Activated naive CD4-positive, alpha-beta T cell treated with anti-CD3 and anti-CD28 coated beads, Interleukin-2, amount 10 ng/mL, durations not matched to agents 7 days and 5 days (primary cell): ENCODE measurements at regions not wholly inside any gene's neighbourhood (a gene's known extent, or its start where the extent isn't known, plus 50 kb on each side); places are given as distances from the start of the nearest gene placed in this dataset.
A peak's percentile ranks its signal among the peaks of the same experiment; 100 is the strongest.

Experiments
- CTCF ChIA-PET: fragments of 350-600 bp; sonication (Branson Sonifier 250); formaldehyde crosslinking; loops from one replicate; lab custom pipeline; 2021; ENCODE audit warnings: antibody characterized with exemption; lab: Charles Lee
- DNase-seq: peaks from one replicate; pipeline ENCODE4 v3.0.0-alpha.2; 2020
- H3K27ac Mint-ChIP-seq: one replicate; pipeline ENCODE4 v1.8.0; 2021; ENCODE audit warnings: mild to moderate bottlenecking, moderate library complexity, mixed read lengths
- H3K27me3 Mint-ChIP-seq: one replicate; pipeline ENCODE4 v1.8.0; 2021; ENCODE audit warnings: mild to moderate bottlenecking, mixed read lengths
- H3K36me3 Mint-ChIP-seq: one replicate; pipeline ENCODE4 v1.8.0; 2021; ENCODE audit warnings: mixed read lengths
- H3K4me1 Mint-ChIP-seq: one replicate; pipeline ENCODE4 v1.8.0; 2021; ENCODE audit warnings: mixed read lengths
- H3K4me3 Mint-ChIP-seq: one replicate; pipeline ENCODE4 v1.8.0; 2021; ENCODE audit warnings: mild to moderate bottlenecking, moderate library complexity, mixed read lengths
- H3K9me3 Mint-ChIP-seq: one replicate; pipeline ENCODE4 v1.8.0; 2021; ENCODE audit warnings: mixed read lengths

GRCh38 chr5:129821477-129822131 lies 73.7 kb downstream of the MINAR2 start:
- Mint-ChIP-seq H3K4me1 (no peaks in the 10 kb centered on the region), H3K36me3 (no peaks in the 10 kb centered on the region), H3K27ac (no peak overlapping the region), H3K27me3 (no peaks in the 10 kb centered on the region), H3K4me3 (no peak overlapping the region), H3K9me3 (no peaks in the 10 kb centered on the region)
- CTCF ChIA-PET = no interaction called here
- DNase-seq = no peak

GRCh38 chr5:129830288-129830687 lies 74.0 kb upstream of the CHSY3 start:
- Mint-ChIP-seq H3K9me3 (no peaks in the 10 kb centered on the region), H3K36me3 (no peaks in the 10 kb centered on the region), H3K27me3 (no peaks in the 10 kb centered on the region), H3K4me1 (no peaks in the 10 kb centered on the region), H3K4me3 (no peak overlapping the region), H3K27ac (no peak overlapping the region)
- CTCF ChIA-PET = no interaction called here
- no peak for DNase-seq

GRCh38 chr5:129836321-129836720 lies 67.9 kb upstream of the CHSY3 start:
- H3K27ac Mint-ChIP-seq = no peak overlapping the region
- H3K4me3 Mint-ChIP-seq = no peak overlapping the region
- no peaks in the 10 kb centered on the region for H3K4me1 Mint-ChIP-seq
- CTCF ChIA-PET = interaction anchor here (0.9 to 1.3 kb wide), 2 partner anchors 15 to 16 kb away, joined by 3 to 4 read pairs; no protein-coding TSS in a partner anchor
- no peak for DNase-seq
- H3K27me3 Mint-ChIP-seq = no peaks in the 10 kb centered on the region
- no peaks in the 10 kb centered on the region for H3K36me3 Mint-ChIP-seq
- H3K9me3 Mint-ChIP-seq = no peaks in the 10 kb centered on the region

- Mint-ChIP-seq H3K27ac (no peak overlapping the region), H3K36me3 (no peaks in the 10 kb centered on the region), H3K4me1 (no peaks in the 10 kb centered on the region), H3K4me3 (no peak overlapping the region), H3K27me3 (no peaks in the 10 kb centered on the region), H3K9me3 (no peaks in the 10 kb centered on the region)
- DNase-seq = no peak
- CTCF ChIA-PET = interaction anchor here (2.3 kb wide), 1 partner anchor 73 kb away, joined by 6 read pairs; no protein-coding TSS in a partner anchor
Observed at GRCh38 chr5:129844764-129845163, 59.5 kb upstream of the CHSY3 start.

- Mint-ChIP-seq H3K36me3 (no peaks in the 10 kb centered on the region), H3K27me3 (peaks cover 8% of the 10 kb centered on the region), H3K9me3 (no peaks in the 10 kb centered on the region), H3K4me1 (no peaks in the 10 kb centered on the region), H3K4me3 (no peak overlapping the region), H3K27ac (no peak overlapping the region)
- DNase-seq = peak; percentile 77
- CTCF ChIA-PET = interaction anchor here (0.6 to 6.7 kb wide), 7 partner anchors 9 to 93 kb away, joined by 3 to 87 read pairs (median 4); no protein-coding TSS in a partner anchor
Observed at GRCh38 chr5:129852747-129853352, 51.4 kb upstream of the CHSY3 start.

GRCh38 chr5:129853588-129853987 lies 50.7 kb upstream of the CHSY3 start:
- Mint-ChIP-seq H3K27ac (no peak overlapping the region), H3K36me3 (no peaks in the 10 kb centered on the region), H3K4me1 (no peaks in the 10 kb centered on the region), H3K9me3 (no peaks in the 10 kb centered on the region), H3K27me3 (peaks cover 8% of the 10 kb centered on the region), H3K4me3 (no peak overlapping the region)
- CTCF ChIA-PET = interaction anchor here (0.9 to 6.7 kb wide), 4 partner anchors 31 to 948 kb away, joined by 3 to 87 read pairs (median 4); no protein-coding TSS in a partner anchor
- no peak for DNase-seq
